WTC11 (cell line): ENCODE measurements at regions not wholly inside any gene's neighbourhood (a gene's known extent, or its start where the extent isn't known, plus 50 kb on each side); places are given as distances from the start of the nearest gene placed in this dataset.

Source experiments
- ATAC-seq: fragments of 200-7000 bp; cut with Tn5 transposase; 2 replicates; pipeline ENCODE4 v1.10.0; 2021; ENCODE audit warnings: mild to moderate bottlenecking, moderate library complexity
- CTCF ChIA-PET: fragments of 300-600 bp; sonication (Branson Sonifier 250); formaldehyde crosslinking; loops from one replicate; lab custom pipeline; 2021; ENCODE audit warnings: antibody characterized with exemption; lab: Charles Lee
- POLR2A ChIA-PET: fragments of 350-600 bp; sonication (Branson Sonifier 250); formaldehyde crosslinking; loops from one replicate; lab custom pipeline; 2021; ENCODE audit warnings: antibody characterized with exemption; lab: Charles Lee
- DNase-seq: peaks from one replicate; pipeline ENCODE4 v3.0.0; 2021; ENCODE audit warnings: low spot score
- H3K27ac Mint-ChIP-seq: 2 replicates; pipeline ENCODE4 v1.8.0; 2021; ENCODE audit warnings: mixed read lengths
- H3K27me3 Mint-ChIP-seq: 2 replicates; pipeline ENCODE4 v1.8.0; 2021; ENCODE audit warnings: low read depth, mild to moderate bottlenecking, moderate library complexity, mixed read lengths
- H3K36me3 Mint-ChIP-seq: 2 replicates; pipeline ENCODE4 v1.8.0; 2021; ENCODE audit warnings: mixed read lengths
- H3K4me1 Mint-ChIP-seq: 2 replicates; pipeline ENCODE4 v1.8.0; 2022; ENCODE audit warnings: mixed read lengths
- H3K4me3 Mint-ChIP-seq: 2 replicates; pipeline ENCODE4 v1.8.0; 2021; ENCODE audit warnings: mild to moderate bottlenecking, moderate library complexity, mixed read lengths
- H3K9me3 Mint-ChIP-seq: 2 replicates; pipeline ENCODE4 v1.8.0; 2021; ENCODE audit warnings: mixed read lengths
- ARID4B ChIP-seq: sonication (generic); formaldehyde crosslinking; IDR thresholded peaks from 2 replicates; pipeline ENCODE4 v1.8.0; 2023; ENCODE audit warnings: missing genetic modification reagents, mild to moderate bottlenecking, borderline replicate concordance
- CTCF ChIP-seq: fragments of 200-600 bp; IDR thresholded peaks from 2 replicates; pipeline ENCODE4 v1.8.0; 2022; ENCODE audit warnings: antibody characterized with exemption
- ETV6 ChIP-seq: sonication (generic); formaldehyde crosslinking; IDR thresholded peaks from 2 replicates; pipeline ENCODE4 v1.8.1; 2022; ENCODE audit warnings: mild to moderate bottlenecking, missing genetic modification reagents
- FOXK1 ChIP-seq: sonication (generic); formaldehyde crosslinking; IDR thresholded peaks from 2 replicates; pipeline ENCODE4 v1.8.0; 2022; ENCODE audit warnings: mild to moderate bottlenecking, moderate library complexity, missing genetic modification reagents
- FOXP1 ChIP-seq: sonication (generic); formaldehyde crosslinking; IDR thresholded peaks from 2 replicates; pipeline ENCODE4 v1.8.0; 2022; ENCODE audit warnings: missing genetic modification reagents, mild to moderate bottlenecking, moderate library complexity, borderline replicate concordance
- GRHL2 ChIP-seq: fragments of 250-450 bp; sonication (Bioruptor Pico); IDR thresholded peaks from 2 replicates; pipeline ENCODE4 v1.8.0; 2022; ENCODE audit warnings: mild to moderate bottlenecking, moderate library complexity; ENCODE audit not compliant: insufficient replicate concordance, severe bottlenecking
- JAZF1 ChIP-seq: fragments of 250-450 bp; sonication (Bioruptor Pico); IDR thresholded peaks from 2 replicates; pipeline ENCODE4 v1.9.0; 2021; ENCODE audit warnings: moderate library complexity, mild to moderate bottlenecking, inconsistent platforms
- MAX ChIP-seq: sonication (generic); formaldehyde crosslinking; IDR thresholded peaks from 2 replicates; pipeline ENCODE4 v1.8.0; 2022; ENCODE audit warnings: mild to moderate bottlenecking, missing genetic modification reagents
- MYBL2 ChIP-seq: sonication (generic); formaldehyde crosslinking; IDR thresholded peaks from 2 replicates; pipeline ENCODE4 v1.8.1; 2023; ENCODE audit warnings: mild to moderate bottlenecking, moderate library complexity, missing genetic modification reagents
- NFATC4 ChIP-seq: fragments of 250-450 bp; sonication (Bioruptor Pico); IDR thresholded peaks from 2 replicates; pipeline ENCODE4 v1.9.0; 2021; ENCODE audit warnings: mild to moderate bottlenecking
- NFE2L1 ChIP-seq: sonication (generic); formaldehyde crosslinking; IDR thresholded peaks from 2 replicates; pipeline ENCODE4 v1.8.1; 2023; ENCODE audit warnings: missing genetic modification reagents
- PREB ChIP-seq: sonication (generic); formaldehyde crosslinking; IDR thresholded peaks from 2 replicates; pipeline ENCODE4 v1.8.1; 2022; ENCODE audit warnings: mild to moderate bottlenecking, missing genetic modification reagents, moderate library complexity, borderline replicate concordance
- ZNF281 ChIP-seq: sonication (generic); formaldehyde crosslinking; IDR thresholded peaks from 2 replicates; pipeline ENCODE4 v1.8.0; 2023; ENCODE audit warnings: mild to moderate bottlenecking, missing genetic modification reagents
- ZNF317 ChIP-seq: sonication (generic); formaldehyde crosslinking; IDR thresholded peaks from 2 replicates; pipeline ENCODE4 v1.8.1; 2023; ENCODE audit warnings: low read depth, mild to moderate bottlenecking, moderate library complexity, missing genetic modification reagents, borderline replicate concordance
- ZNF423 ChIP-seq: fragments of 250-450 bp; sonication (Bioruptor Pico); IDR thresholded peaks from 2 replicates; pipeline ENCODE4 v2.1.2; 2022; ENCODE audit warnings: mild to moderate bottlenecking, moderate library complexity
- ZNF671 ChIP-seq: fragments of 250-450 bp; sonication (Bioruptor Pico); IDR thresholded peaks from 2 replicates; pipeline ENCODE4 v1.8.0; 2021; ENCODE audit warnings: mild to moderate bottlenecking

GRCh38 chr5:120361941-120362340, 102.2 kb upstream of the PRR16 start (continued):
- TF ChIP-seq ZNF423 (CRISPR knock-in tag) (no peak), FOXK1 (CRISPR knock-in tag) (no peak), CTCF (no peak)

- ChIA-PET CTCF (no interaction called here), POLR2A (no interaction called here)
- no peaks in the 10 kb centered on the region for H3K36me3 Mint-ChIP-seq
- H3K9me3 Mint-ChIP-seq = no peaks in the 10 kb centered on the region
- no peak overlapping the region for H3K4me3 Mint-ChIP-seq
- H3K27me3 Mint-ChIP-seq = no peaks in the 10 kb centered on the region
- no peak overlapping the region for H3K27ac Mint-ChIP-seq
- TF ChIP-seq NFE2L1 (CRISPR knock-in tag) (no peak), GRHL2 (CRISPR knock-in tag) (no peak), ARID4B (no peak), FOXP1 (no peak), MYBL2 (CRISPR knock-in tag) (no peak), NFATC4 (CRISPR knock-in tag) (no peak), MAX (CRISPR knock-in tag) (no peak), ZNF281 (no peak), ETV6 (CRISPR knock-in tag) (no peak), ZNF671 (no peak)
- TF ChIP-seq, all 79 proteins: peak for 0
- ATAC-seq (no peak), DNase-seq (no peak)
- H3K4me1 Mint-ChIP-seq = no peaks in the 10 kb centered on the region
Observed at GRCh38 chr5:120362426-120362825, 101.7 kb upstream of the PRR16 start.

GRCh38 chr5:120365656-120366446, 98.2 kb upstream of the PRR16 start:
- no peak for ATAC-seq
- no peak overlapping the region for H3K27ac Mint-ChIP-seq
- H3K36me3 Mint-ChIP-seq = no peaks in the 10 kb centered on the region
- DNase-seq = no peak
- POLR2A ChIA-PET = no interaction called here
- CTCF ChIA-PET = no interaction called here
- H3K4me3 Mint-ChIP-seq = no peak overlapping the region
- no peaks in the 10 kb centered on the region for H3K4me1 Mint-ChIP-seq
- H3K9me3 Mint-ChIP-seq = 0 out of 2 replicates have a peak, but pooled peaks cover 3% of the 10 kb centered on the region
- no peaks in the 10 kb centered on the region for H3K27me3 Mint-ChIP-seq
- no peak for TF ChIP-seq ZNF317
- TF ChIP-seq JAZF1 (CRISPR knock-in tag) = no peak
- TF ChIP-seq PREB = no peak
